ENCODE measurements at regions not wholly inside any gene's neighbourhood (a gene's known extent, or its start where the extent isn't known, plus 50 kb on each side); places are given as distances from the start of the nearest gene placed in this dataset.
A peak's percentile ranks its signal among the peaks of the same experiment; 100 is the strongest.

- FAIRE-seq: no peak
- DNase-seq (ENCODE audit: low spot score): no peak
These were observed 161.7 kb upstream of the RTL1 start for GRCh38 chr14:101065246-101065645.

GRCh38 chr14:101065696-101066694 lies 162.5 kb upstream of the RTL1 start:
- no peak for DNase-seq (ENCODE audit: low spot score)
- no peak for FAIRE-seq

- no peak for DNase-seq (ENCODE audit: low spot score)
- FAIRE-seq: no peak
These were observed 163.4 kb upstream of the RTL1 start for GRCh38 chr14:101066826-101067510.

GRCh38 chr14:101068313-101069227 lies 165.0 kb upstream of the RTL1 start:
- FAIRE-seq: no peak
- DNase-seq (ENCODE audit: low spot score): no peak

- DNase-seq (ENCODE audit: low spot score) (no peak), FAIRE-seq (no peak)
These were observed 165.7 kb upstream of the RTL1 start for GRCh38 chr14:101069228-101069549.

- DNase-seq (ENCODE audit: low spot score) (no peak), FAIRE-seq (no peak)
These were observed 166.3 kb upstream of the RTL1 start for GRCh38 chr14:101069666-101070362.

GRCh38 chr14:101070540-101071492 lies 167.3 kb upstream of the RTL1 start:
- FAIRE-seq: no peak

GRCh38 chr14:101071493-101071906 lies 168.0 kb upstream of the RTL1 start:
- DNase-seq (ENCODE audit: low spot score) (no peak), FAIRE-seq (no peak)

More at GRCh38 chr14:101070540-101071492, 167.3 kb upstream of the RTL1 start:
- no peak for DNase-seq (ENCODE audit: low spot score)

- DNase-seq (ENCODE audit: low spot score) (no peak), FAIRE-seq (no peak)
These were observed 168.5 kb upstream of the RTL1 start for GRCh38 chr14:101072070-101072469.

GRCh38 chr14:101072531-101072930 lies 169.0 kb upstream of the RTL1 start:
- DNase-seq (ENCODE audit: low spot score) (no peak), FAIRE-seq (no peak)

GRCh38 chr14:101072945-101073597 lies 169.5 kb upstream of the RTL1 start:
- peak; percentile 93 for DNase-seq (ENCODE audit: low spot score)

GRCh38 chr14:101073598-101073965 lies 170.1 kb upstream of the RTL1 start:
- FAIRE-seq (no peak), DNase-seq (ENCODE audit: low spot score) (no peak)

More at GRCh38 chr14:101072945-101073597, 169.5 kb upstream of the RTL1 start:
- FAIRE-seq: no peak

- no peak for FAIRE-seq
- DNase-seq (ENCODE audit: low spot score): no peak
These were observed 170.9 kb upstream of the RTL1 start for GRCh38 chr14:101074196-101075024.

- FAIRE-seq (no peak), DNase-seq (ENCODE audit: low spot score) (no peak)
These were observed 171.7 kb upstream of the RTL1 start for GRCh38 chr14:101075025-101075800.

GRCh38 chr14:101075801-101076413 lies 172.4 kb upstream of the RTL1 start:
- DNase-seq (ENCODE audit: low spot score) (no peak), FAIRE-seq (no peak)

- FAIRE-seq (no peak), DNase-seq (ENCODE audit: low spot score) (no peak)
These were observed 173.1 kb upstream of the RTL1 start for GRCh38 chr14:101076451-101077198.
